GM19397 (cell line): ENCODE measurements at regions not wholly inside any gene's neighbourhood (a gene's known extent, or its start where the extent isn't known, plus 50 kb on each side); places are given as distances from the start of the nearest gene placed in this dataset.
"Not testable (repeated sequence)": the region's sequence is repeated elsewhere in the genome, so short reads cannot be mapped to it uniquely, and the experiment has no call there.

Experiments
- ATAC-seq: cut with Tn5 transposase; IDR thresholded peaks from one replicate; pipeline ENCODE4 v1.9.1; 2021; ENCODE audit warnings: mild to moderate bottlenecking, moderate library complexity; ENCODE audit not compliant: unreplicated experiment

GRCh38 chr9:26125693-26126092 lies 447.4 kb upstream of the TUSC1 start:
- no peak for ATAC-seq

GRCh38 chr9:26116085-26116484 lies 437.8 kb upstream of the TUSC1 start:
- not testable (repeated sequence) for ATAC-seq

- no peak for ATAC-seq
Observed at GRCh38 chr9:26112724-26113123, 434.5 kb upstream of the TUSC1 start.

- no peak for ATAC-seq
Observed at GRCh38 chr9:26086396-26086795, 408.2 kb upstream of the TUSC1 start.

- ATAC-seq: no peak
Observed at GRCh38 chr9:26081847-26082246, 403.6 kb upstream of the TUSC1 start.

- ATAC-seq: no peak
Observed at GRCh38 chr9:26078706-26079105, 400.5 kb upstream of the TUSC1 start.

GRCh38 chr9:26077860-26078259 lies 399.6 kb upstream of the TUSC1 start:
- no peak for ATAC-seq

GRCh38 chr9:26067608-26068007 lies 389.4 kb upstream of the TUSC1 start:
- no peak for ATAC-seq

- ATAC-seq: no peak
Observed at GRCh38 chr9:26066237-26066636, 388.0 kb upstream of the TUSC1 start.

GRCh38 chr9:26061948-26062575 lies 383.8 kb upstream of the TUSC1 start:
- no peak for ATAC-seq

- no peak for ATAC-seq
Observed at GRCh38 chr9:26058111-26058895, 380.1 kb upstream of the TUSC1 start.

GRCh38 chr9:26057050-26057449 lies 378.8 kb upstream of the TUSC1 start:
- no peak for ATAC-seq

GRCh38 chr9:26054600-26055520 lies 376.6 kb upstream of the TUSC1 start:
- ATAC-seq: no peak

- no peak for ATAC-seq
Observed at GRCh38 chr9:26053954-26054353, 375.7 kb upstream of the TUSC1 start.

- ATAC-seq: no peak
Observed at GRCh38 chr9:26043431-26043830, 365.2 kb upstream of the TUSC1 start.

- ATAC-seq: no peak
Observed at GRCh38 chr9:26034786-26035185, 356.5 kb upstream of the TUSC1 start.

- no peak for ATAC-seq
Observed at GRCh38 chr9:26033336-26033735, 355.1 kb upstream of the TUSC1 start.

GRCh38 chr9:26026423-26027100 lies 348.3 kb upstream of the TUSC1 start:
- no peak for ATAC-seq

GRCh38 chr9:26013199-26013598 lies 335.0 kb upstream of the TUSC1 start:
- no peak for ATAC-seq

GRCh38 chr9:26012797-26013196 lies 334.6 kb upstream of the TUSC1 start:
- no peak for ATAC-seq

GRCh38 chr9:25994605-25995004 lies 316.4 kb upstream of the TUSC1 start:
- ATAC-seq: no peak
